K562 (cell line): ENCODE measurements at regions not wholly inside any gene's neighbourhood (a gene's known extent, or its start where the extent isn't known, plus 50 kb on each side); places are given as distances from the start of the nearest gene placed in this dataset.

Experiments
- ATAC-seq: fragments of 200-7000 bp; cut with Tn5 transposase; 3 replicates; pipeline ENCODE4 v1.9.1; 2020; ENCODE audit warnings: moderate library complexity
- BruUV-seq: library from RNA; stranded (reverse); fragments of 400-500 nt; replicated peaks from 2 replicates; lab custom pipeline; 2021; lab: Mats Ljungman, UMichigan
- CTCF ChIA-PET: fragments of 300-600 bp; formaldehyde crosslinking; extraction: SDS; loops from one replicate; lab custom pipeline; 2021; ENCODE audit warnings: low intra/inter-chr PET ratio; lab: Yijun Ruan, JAX
- POLR2A ChIA-PET: fragments of 300-600, 350-650 bp; sonication (Branson Sonifier 250); formaldehyde crosslinking; extraction: SDS; loops from one replicate; lab custom pipeline; 2021; ENCODE audit warnings: antibody characterized with exemption, inconsistent platforms; lab: Yijun Ruan, JAX
- DNase-seq, 4 experiments: peaks; one replicate each; pipeline versions ENCODE4 v3.0.0 to v3.0.0-alpha.2; 2011 to 2018; ENCODE audit warnings: low spot score in 3 of 4, mixed read lengths in 3 of 4; ENCODE audit errors: extremely low read depth in 1 of 4
- FAIRE-seq: peaks from 2 replicates; lab custom pipeline; 2011; peaks lifted over from hg19 to GRCh38; lab: Jason Lieb, UNC
- H2AFZ ChIP-seq: 2 replicates; pipeline ENCODE4 v1.6.0; 2011; ENCODE audit warnings: low read depth, low read length, control low read depth, inconsistent platforms
- H3K27ac ChIP-seq: fragments of 200-600 bp; 3 replicates; pipeline ENCODE4 v1.8.0; 2011; ENCODE audit warnings: low read depth, mild to moderate bottlenecking, control low read depth, inconsistent platforms, low read length, moderate library complexity, mixed read lengths; ENCODE audit errors: extremely low read depth
- H3K27me3 ChIP-seq, 2 experiments: fragments of 300-600 bp in 1 of 2; 2 replicates in 1 of 2; 3 replicates in 1 of 2; pipeline versions ENCODE4 v1.6.0 to v1.8.0; 2011; ENCODE audit warnings: inconsistent platforms in 2 of 2, low read length in 2 of 2, mild to moderate bottlenecking in 1 of 2, mixed read lengths in 1 of 2, moderate library complexity in 1 of 2; ENCODE audit not compliant: control insufficient read depth in 2 of 2, insufficient read depth in 2 of 2
- H3K36me3 ChIP-seq: fragments of 300-600 bp; 3 replicates; pipeline ENCODE4 v1.8.0; 2011; ENCODE audit warnings: mild to moderate bottlenecking, low read length, inconsistent platforms; ENCODE audit not compliant: control insufficient read depth, insufficient read depth
- H3K4me1 ChIP-seq, 2 experiments: fragments of 200-600 bp in 1 of 2; replicated peaks in 1 of 2; 2 replicates in 1 of 2; 3 replicates in 1 of 2; pipeline versions ENCODE4 v1.5.1 to v1.8.0; 2011; ENCODE audit warnings: inconsistent platforms in 2 of 2, low read length in 2 of 2, mild to moderate bottlenecking in 1 of 2, mixed read lengths in 1 of 2, moderate library complexity in 1 of 2; ENCODE audit not compliant: control insufficient read depth in 2 of 2, insufficient read depth in 2 of 2
- H3K4me2 ChIP-seq: 2 replicates; pipeline ENCODE4 v1.6.1; 2011; ENCODE audit warnings: low read length, control low read depth, inconsistent platforms, mixed read lengths; ENCODE audit not compliant: insufficient read depth
- H3K4me3 ChIP-seq: fragments of 200-600 bp; sonication (generic), shearing (Covaris generic); 2 replicates; pipeline ENCODE4 v1.5.1; 2016; ENCODE audit warnings: control low read depth, inconsistent platforms
- H3K79me2 ChIP-seq: fragments of 200-600 bp; 3 replicates; pipeline ENCODE4 v1.8.0; 2011; ENCODE audit warnings: low read length, inconsistent platforms; ENCODE audit not compliant: control insufficient read depth, insufficient read depth
- H3K9ac ChIP-seq, 2 experiments: 2 replicates each; pipeline versions ENCODE4 v1.6.0 to v1.6.1; 2011; ENCODE audit warnings: low read depth in 2 of 2, low read length in 2 of 2, control low read depth in 1 of 2, inconsistent platforms in 1 of 2, mild to moderate bottlenecking in 1 of 2, mixed read lengths in 1 of 2; ENCODE audit not compliant: insufficient read depth in 1 of 2
- H3K9me1 ChIP-seq: one replicate; pipeline ENCODE4 v1.6.0; 2011; ENCODE audit warnings: inconsistent platforms, mild to moderate bottlenecking, low read length, moderate library complexity; ENCODE audit not compliant: control insufficient read depth, insufficient read depth
- H3K9me3 ChIP-seq: replicated peaks from 2 replicates; pipeline ENCODE4 v1.5.1; 2011; ENCODE audit warnings: low read depth, low read length, inconsistent platforms; ENCODE audit not compliant: control insufficient read depth, insufficient read depth
- H4K20me1 ChIP-seq: replicated peaks from 2 replicates; pipeline ENCODE4 v1.6.1; 2011; ENCODE audit warnings: low read length, inconsistent platforms, mixed read lengths; ENCODE audit not compliant: control insufficient read depth, insufficient read depth
- CBX1 ChIP-seq: sonication (generic); IDR thresholded peaks from 2 replicates; pipeline ENCODE4 v1.6.1; 2016; ENCODE audit warnings: antibody characterized with exemption, low read depth, mild to moderate bottlenecking
- EP300 ChIP-seq: IDR thresholded peaks from 2 replicates; pipeline ENCODE4 v1.6.1; 2012; ENCODE audit warnings: low read length, improper control_type of control experiment
- ESRRB ChIP-seq: fragments of 250-450 bp; sonication (Bioruptor Pico); IDR thresholded peaks from 2 replicates; pipeline ENCODE4 v1.5.0; 2020; ENCODE audit warnings: mild to moderate bottlenecking, moderate library complexity, borderline replicate concordance
- HDGF ChIP-seq: fragments of 450-650 bp; IDR thresholded peaks from 2 replicates; pipeline ENCODE4 v1.6.1; 2016
- IRF1 ChIP-seq: sonication (generic); formaldehyde crosslinking; IDR thresholded peaks from 2 replicates; pipeline ENCODE4 v1.8.0; 2022; ENCODE audit warnings: missing genetic modification reagents, mild to moderate bottlenecking, borderline replicate concordance
- IRF2 ChIP-seq: sonication (generic); formaldehyde crosslinking; IDR thresholded peaks from 2 replicates; pipeline ENCODE4 v1.8.1; 2022; ENCODE audit warnings: mild to moderate bottlenecking, missing genetic modification reagents
- MAX ChIP-seq: sonication (generic); formaldehyde crosslinking; IDR thresholded peaks from 2 replicates; pipeline ENCODE4 v1.9.0; 2022; ENCODE audit warnings: mild to moderate bottlenecking, missing genetic modification reagents
- NR2C2 ChIP-seq, 2 experiments: fragments of 200-800 bp in 1 of 2; sonication (Bioruptor generic) in 1 of 2; sonication (generic) in 1 of 2; formaldehyde crosslinking in 1 of 2; IDR thresholded peaks; 2 replicates each; pipeline versions ENCODE4 v1.6.1 to v1.8.0; 2016 to 2022; ENCODE audit warnings: mild to moderate bottlenecking in 1 of 2, missing compliant biosample characterization in 1 of 2, missing genetic modification characterization in 1 of 2, missing genetic modification reagents in 1 of 2
- PRMT5 ChIP-seq: sonication (generic); formaldehyde crosslinking; IDR thresholded peaks from 2 replicates; pipeline ENCODE4 v1.5.0; 2020; ENCODE audit warnings: missing genetic modification reagents
- SAP30 ChIP-seq: fragments of 200-600 bp; sonication (generic); IDR thresholded peaks from 2 replicates; pipeline ENCODE4 v1.6.1; 2012; ENCODE audit warnings: borderline replicate concordance, low read depth, mild to moderate bottlenecking, moderate library complexity, low read length, control low read depth, inconsistent platforms; ENCODE audit not compliant: insufficient read depth, poor library complexity, severe bottlenecking
- SIX5 ChIP-seq, 2 experiments: IDR thresholded peaks; 2 replicates each; pipeline ENCODE4 v1.6.1; 2011; ENCODE audit warnings: low read length in 2 of 2, borderline replicate concordance in 1 of 2, low read depth in 1 of 2, mild to moderate bottlenecking in 1 of 2, moderate library complexity in 1 of 2; ENCODE audit not compliant: insufficient read depth in 1 of 2
- SP2 ChIP-seq: IDR thresholded peaks from 2 replicates; pipeline ENCODE4 v1.6.1; 2011; ENCODE audit warnings: mild to moderate bottlenecking, low read depth, low read length, moderate library complexity; ENCODE audit not compliant: poor library complexity, severe bottlenecking; ENCODE audit errors: extremely low read depth
- SRSF1 ChIP-seq: fragments of 200-400 bp; formaldehyde crosslinking; IDR thresholded peaks from 2 replicates; pipeline ENCODE4 v1.6.1; 2017; ENCODE audit warnings: mild to moderate bottlenecking, low read depth, low read length, moderate library complexity
- THRAP3 ChIP-seq: fragments of 450-650 bp; IDR thresholded peaks from 2 replicates; pipeline ENCODE4 v1.6.1; 2016; ENCODE audit warnings: mild to moderate bottlenecking, inconsistent platforms, borderline replicate concordance
- ZFPM2 ChIP-seq: fragments of 250-450 bp; sonication (Bioruptor Pico); IDR thresholded peaks from 2 replicates; pipeline ENCODE4 v1.5.1; 2022; ENCODE audit warnings: mild to moderate bottlenecking
- ZNF121 ChIP-seq: sonication (generic); formaldehyde crosslinking; conservative IDR thresholded peaks from 2 replicates; pipeline ENCODE4 v1.8.0; 2022; ENCODE audit warnings: missing genetic modification reagents
- ZNF324 ChIP-seq: fragments of 250-450 bp; sonication (Bioruptor Pico); IDR thresholded peaks from 2 replicates; pipeline ENCODE4 v1.4.0; 2020; ENCODE audit warnings: mild to moderate bottlenecking
- ZNF398 ChIP-seq: fragments of 250-450 bp; sonication (Bioruptor Pico); IDR thresholded peaks from 2 replicates; pipeline ENCODE4 v1.8.0; 2021; ENCODE audit warnings: moderate library complexity, mild to moderate bottlenecking, inconsistent platforms
- WGBS: fragments of 100-300 bp; shearing (Covaris generic); methylation state at CpG from one replicate; pipeline ENCODE4 v1.1.6; 2016; ENCODE audit warnings: low coverage, mixed read lengths; ENCODE audit not compliant: insufficient coverage; ENCODE audit errors: missing lambda C conversion rate; 5-methylcytosine and 5-hydroxymethylcytosine counted together
- in situ Hi-C: fragments of 300-500 bp; cut with MboI; formaldehyde crosslinking; loops from 4 replicates; pipeline ENCODE4 v1.15.0; 2018; ENCODE audit warnings: inconsistent platforms, mixed read lengths
- intact Hi-C: fragments of 100-400 bp; cut with micrococcal nuclease; formaldehyde crosslinking; loops from 2 replicates; pipeline ENCODE4 v1.14.2; 2022

- Histone ChIP-seq H3K27me3 (no peaks in the 10 kb centered on the region), H3K36me3 (no peaks in the 10 kb centered on the region), H3K4me2 (no peak overlapping the region), H3K79me2 (no peaks in the 10 kb centered on the region), H3K9me1 (no peaks in the 10 kb centered on the region), H3K9me3 (no peaks in the 10 kb centered on the region), H3K27ac (no peak overlapping the region), H3K9ac (no peak overlapping the region), H3K4me1 (no peaks in the 10 kb centered on the region)
- DNase-seq (no peak), FAIRE-seq (no peak)
- ChIA-PET CTCF (no interaction called here), POLR2A (no interaction called here)
- in situ Hi-C loops (no loop called here), intact Hi-C loops (no loop called here)
- BruUV-seq = no TSS peak
- no peak for TF ChIP-seq ZNF324 (CRISPR knock-in tag)
- TF ChIP-seq THRAP3 = no peak
- TF ChIP-seq SRSF1 = no peak
- no peak for TF ChIP-seq SAP30
- TF ChIP-seq EP300 = no peak
- no peak for TF ChIP-seq MAX (CRISPR knock-in tag)
- TF ChIP-seq ZFPM2 (CRISPR knock-in tag) = no peak
- no peak for TF ChIP-seq IRF1 (CRISPR knock-in tag)
- TF ChIP-seq IRF2 = no peak
- no peak for TF ChIP-seq ZNF398
- no peak for TF ChIP-seq SP2
- no peak for TF ChIP-seq ESRRB (CRISPR knock-in tag)
- no peak for TF ChIP-seq PRMT5
- no peak for TF ChIP-seq CBX1
- TF ChIP-seq ZNF121 (CRISPR knock-in tag) = no peak
- no peak for TF ChIP-seq NR2C2 (CRISPR knock-in tag; IDR thresholded peaks at IDR 0.05)
- no peak for TF ChIP-seq NR2C2 (tag; IDR thresholded peaks at IDR 0.05)
- no peak for TF ChIP-seq HDGF
- no peak for TF ChIP-seq SIX5 (IDR thresholded peaks at IDR 0.05; ENCODE audit: borderline replicate concordance in 1 of 2, insufficient read depth in 1 of 2, low read depth in 1 of 2, low read length in 2 of 2)
- TF ChIP-seq, all 486 proteins: peak for 0
- no peak for ATAC-seq
- no peak overlapping the region for H2AFZ ChIP-seq
- no peaks in the 10 kb centered on the region for H4K20me1 ChIP-seq
- no peak overlapping the region for H3K4me3 ChIP-seq
- 0% methylated on average over 4 of the region's 4 CpGs for WGBS
These were observed 491.2 kb upstream of the LRRC4C start for GRCh38 chr11:41950470-41951143.
